HG02571 (cell line): ENCODE measurements at regions not wholly inside any gene's neighbourhood (a gene's known extent, or its start where the extent isn't known, plus 50 kb on each side); places are given as distances from the start of the nearest gene placed in this dataset.
"Not testable (repeated sequence)": the region's sequence is repeated elsewhere in the genome, so short reads cannot be mapped to it uniquely, and the experiment has no call there.

ENCODE experiments used
- ATAC-seq: cut with Tn5 transposase; IDR thresholded peaks from one replicate; pipeline ENCODE4 v1.9.1; 2021; ENCODE audit warnings: mild to moderate bottlenecking, moderate library complexity; ENCODE audit not compliant: unreplicated experiment

DNA sequence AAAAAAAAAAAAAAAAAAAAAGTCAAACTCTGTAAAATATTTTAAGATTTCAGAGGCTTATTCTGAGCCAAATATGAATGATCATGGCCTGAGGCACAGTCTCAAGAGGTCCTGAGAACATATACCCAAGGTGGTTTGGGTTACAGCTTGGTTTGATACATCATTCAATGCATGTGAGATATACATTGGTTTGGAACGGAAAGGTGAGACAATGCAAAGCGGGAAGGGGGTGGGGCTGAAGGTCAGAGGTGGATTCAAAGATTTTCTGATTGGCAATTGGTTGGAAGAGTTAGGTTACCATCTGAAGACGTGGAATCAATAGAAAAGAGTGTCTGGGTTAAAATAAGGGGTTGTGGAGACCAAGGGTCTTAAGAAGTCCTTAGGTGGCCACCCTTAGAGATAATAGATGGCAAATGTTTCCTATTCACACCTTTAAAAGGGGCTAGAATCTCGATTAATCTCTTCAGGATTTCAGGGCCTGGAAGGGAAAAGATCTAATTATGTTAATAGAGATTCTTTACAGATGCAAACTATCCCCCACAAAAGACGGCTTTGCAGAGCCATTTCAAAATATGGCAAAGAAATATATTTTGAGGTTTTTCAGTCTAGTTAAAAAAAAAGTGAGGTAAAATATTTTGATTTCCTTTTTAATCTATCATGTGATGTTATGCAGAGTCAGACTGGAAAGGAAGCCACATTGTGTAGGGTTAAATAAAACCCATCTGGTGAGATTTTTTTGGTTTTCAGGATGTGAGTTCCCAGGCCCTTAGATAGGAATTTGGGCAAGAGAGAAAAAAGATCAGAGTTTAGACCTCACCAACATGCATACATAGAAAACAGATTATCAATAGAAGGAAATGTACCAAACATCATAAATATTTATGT is 173.8 kb upstream of the CNOT2 start:
- no peak for ATAC-seq

DNA sequence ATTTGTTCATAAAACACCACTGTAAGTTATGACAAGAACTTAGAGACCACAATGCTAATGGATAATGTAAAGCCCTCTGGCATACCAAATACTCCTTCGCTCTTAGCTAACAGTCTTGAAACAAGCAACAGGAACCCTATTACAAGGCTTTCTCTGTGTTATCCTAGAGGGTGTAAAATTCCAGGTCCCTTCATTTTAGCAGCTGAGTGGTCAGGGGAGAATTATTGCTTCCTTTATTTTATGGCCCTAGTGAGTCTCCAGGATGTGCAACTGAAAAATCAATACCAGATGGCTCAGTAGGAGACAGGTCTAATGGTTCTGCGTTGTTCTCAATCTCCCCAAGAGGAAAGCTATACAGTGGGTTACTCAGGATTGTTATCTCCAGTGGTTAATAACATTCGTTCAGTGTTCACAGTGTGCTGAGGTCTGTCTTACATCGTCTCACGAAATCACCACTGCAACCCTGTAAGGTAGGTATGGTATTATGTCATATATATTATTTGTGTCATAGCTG is 172.7 kb upstream of the CNOT2 start:
- no peak for ATAC-seq

DNA sequence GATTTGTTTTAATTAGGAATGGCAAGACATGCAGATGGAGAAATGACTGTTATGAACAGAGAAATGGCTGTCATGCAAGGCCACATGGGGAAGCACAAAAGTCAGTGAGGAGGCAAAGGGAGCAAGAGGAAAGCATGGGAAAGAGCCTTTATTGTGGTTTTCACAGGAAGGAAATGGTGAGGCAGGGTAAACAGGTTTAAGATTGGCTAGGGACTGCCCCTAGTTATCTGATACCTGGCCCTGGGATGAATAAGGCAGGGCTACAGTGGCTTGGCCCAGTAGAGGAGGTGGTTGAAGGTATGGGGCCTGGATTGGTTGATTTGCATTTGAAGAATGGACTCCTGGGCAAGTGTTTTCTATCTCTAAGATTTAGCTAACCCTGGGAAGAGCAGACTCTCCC is 168.7 kb upstream of the CNOT2 start:
- ATAC-seq = no peak

DNA sequence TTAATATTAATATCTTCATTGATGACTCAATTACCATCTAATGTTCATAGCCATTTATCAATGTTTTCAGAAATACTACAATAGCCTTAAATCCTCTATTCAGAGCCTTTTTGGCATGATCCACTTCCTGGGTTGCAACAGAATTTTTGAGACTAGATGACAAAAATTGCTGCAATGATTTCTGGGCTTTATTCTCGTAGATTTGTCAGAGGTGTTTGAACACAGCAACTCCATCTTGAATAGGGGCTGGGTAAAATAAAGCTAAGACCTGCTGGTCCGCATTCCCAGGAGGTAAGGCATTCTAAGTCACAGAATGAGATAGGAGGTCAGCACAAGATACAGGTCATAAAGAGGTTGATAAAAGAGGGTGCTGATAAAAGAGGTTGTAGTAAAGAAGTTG is 165.8 kb upstream of the CNOT2 start:
- ATAC-seq = no peak

DNA sequence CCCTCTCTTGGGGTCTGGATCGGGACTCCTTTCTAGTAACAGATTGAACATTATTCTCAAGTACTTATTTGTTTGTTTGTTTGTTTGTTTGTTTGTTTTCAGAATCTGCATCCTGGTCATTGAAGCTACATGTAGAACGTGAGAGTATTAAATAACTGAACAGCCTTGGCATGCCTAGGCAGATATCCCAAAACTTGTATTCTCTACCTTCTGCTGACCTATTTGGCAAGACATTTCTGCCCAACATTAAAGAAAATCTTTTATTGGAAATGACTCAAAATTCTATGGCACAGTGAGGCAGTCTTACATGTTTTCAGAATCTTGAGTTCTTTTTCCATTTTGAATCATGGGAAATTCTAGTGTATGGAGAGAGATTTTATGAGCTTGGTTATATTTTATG is 165.1 kb upstream of the CNOT2 start:
- no peak for ATAC-seq

DNA sequence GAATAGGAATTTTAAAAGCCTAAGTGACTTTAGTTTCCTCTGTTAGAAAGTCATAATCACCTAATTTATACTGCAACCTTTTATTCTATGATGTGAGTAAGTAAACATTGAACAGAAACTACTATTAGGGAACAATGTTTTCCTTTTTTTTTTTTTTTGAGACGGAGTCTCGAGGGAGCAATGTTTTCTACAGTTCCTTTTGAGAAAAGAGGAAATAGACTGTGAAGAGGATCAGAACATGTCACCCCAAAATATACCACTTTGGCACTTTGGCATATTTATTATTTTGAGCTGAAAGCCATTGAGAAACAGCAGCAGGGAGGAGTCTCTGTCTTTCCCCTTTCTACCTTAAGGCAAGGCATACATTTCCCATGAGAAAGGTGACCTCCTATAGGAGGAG is 162.7 kb upstream of the CNOT2 start:
- no peak for ATAC-seq

DNA sequence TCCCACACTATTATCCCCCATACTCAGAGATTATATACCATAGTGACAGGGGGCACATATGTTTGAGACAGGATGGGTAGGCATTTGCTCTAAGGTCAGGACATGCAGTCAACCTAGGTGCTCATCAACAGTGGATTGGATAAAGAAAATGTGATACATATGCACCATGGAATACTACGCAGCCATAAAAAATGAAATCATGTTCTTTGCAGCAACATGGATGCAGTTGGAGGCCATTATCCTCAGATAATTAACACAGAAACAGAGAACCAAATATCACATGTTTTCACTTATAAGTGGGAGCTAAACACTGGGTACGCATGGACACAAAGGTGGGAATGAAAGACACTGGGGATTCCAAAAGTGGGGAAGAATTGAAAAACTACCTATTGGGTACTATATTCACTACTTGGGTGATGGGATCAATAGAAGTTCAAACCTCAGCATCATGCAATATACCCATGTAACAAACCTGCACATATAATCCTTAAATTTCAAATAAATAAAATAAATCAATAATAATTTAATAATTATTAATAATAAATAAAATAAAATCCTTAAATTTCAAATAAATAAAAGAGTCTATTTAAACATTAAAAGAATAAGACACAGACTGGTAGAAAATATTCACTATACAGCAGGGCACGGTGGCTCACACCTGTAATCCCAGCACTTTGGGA is 160.1 kb upstream of the CNOT2 start:
- ATAC-seq = no peak

DNA sequence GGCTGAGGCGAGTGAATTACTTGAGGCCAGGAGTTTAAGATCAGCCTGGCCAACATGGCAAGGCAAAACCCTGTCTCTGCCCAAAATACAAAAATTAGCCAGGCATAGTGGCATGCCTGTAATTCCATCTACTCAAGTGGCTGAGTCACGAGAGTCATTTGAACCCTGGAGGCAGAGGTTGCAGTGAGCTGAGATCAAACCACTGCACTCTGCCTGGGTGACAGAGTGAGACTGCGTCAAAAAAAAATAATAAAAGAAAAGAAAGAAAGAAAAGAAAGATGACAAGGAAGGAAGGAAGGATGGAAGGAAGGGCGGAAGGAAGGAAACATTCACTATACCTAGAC is 159.6 kb upstream of the CNOT2 start:
- ATAC-seq = no peak

DNA sequence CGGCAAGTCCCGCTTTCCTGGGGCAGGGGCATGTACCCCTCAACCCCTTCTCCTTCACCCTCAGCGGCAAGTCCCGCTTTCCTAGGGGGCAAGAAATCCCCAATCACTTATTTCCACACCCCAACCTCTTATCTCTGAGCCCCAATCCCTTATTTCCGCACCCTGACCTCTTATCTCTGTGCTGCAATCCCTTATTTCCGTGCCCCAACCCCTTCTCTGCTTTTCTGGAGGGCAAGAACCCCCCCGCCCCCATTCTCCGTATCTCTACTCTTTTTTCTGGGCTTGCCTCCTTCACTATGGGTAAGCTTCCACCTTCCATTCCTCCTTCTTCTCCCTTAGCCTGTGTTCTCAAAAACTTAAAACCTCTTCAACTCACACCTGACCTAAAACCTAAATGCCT is 156.9 kb upstream of the CNOT2 start:
- not testable (repeated sequence) for ATAC-seq

DNA sequence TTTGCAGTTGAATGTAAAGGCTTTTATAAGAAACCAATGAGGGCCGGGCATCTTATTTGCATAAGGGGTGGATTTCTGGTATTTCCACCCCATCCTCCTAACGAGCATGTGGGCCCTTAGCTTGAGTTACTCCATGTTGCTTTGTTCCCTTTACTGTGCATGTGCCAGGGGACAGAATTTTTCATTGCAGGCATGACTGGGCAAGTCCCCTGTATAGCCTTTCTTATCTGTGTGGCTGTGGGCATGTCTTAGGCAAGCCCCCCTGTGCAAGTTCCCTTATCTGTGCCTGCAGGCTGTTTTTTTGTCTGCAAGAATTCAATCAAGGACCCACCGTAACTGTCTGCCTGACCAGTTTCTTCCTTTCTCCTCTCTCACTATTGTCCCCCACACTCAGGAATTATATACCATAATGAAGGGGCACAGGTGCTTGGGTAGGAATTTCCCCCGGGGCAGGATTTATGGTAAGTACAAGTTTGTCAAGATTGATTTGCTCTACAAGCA is 152.2 kb upstream of the CNOT2 start:
- ATAC-seq = no peak

DNA sequence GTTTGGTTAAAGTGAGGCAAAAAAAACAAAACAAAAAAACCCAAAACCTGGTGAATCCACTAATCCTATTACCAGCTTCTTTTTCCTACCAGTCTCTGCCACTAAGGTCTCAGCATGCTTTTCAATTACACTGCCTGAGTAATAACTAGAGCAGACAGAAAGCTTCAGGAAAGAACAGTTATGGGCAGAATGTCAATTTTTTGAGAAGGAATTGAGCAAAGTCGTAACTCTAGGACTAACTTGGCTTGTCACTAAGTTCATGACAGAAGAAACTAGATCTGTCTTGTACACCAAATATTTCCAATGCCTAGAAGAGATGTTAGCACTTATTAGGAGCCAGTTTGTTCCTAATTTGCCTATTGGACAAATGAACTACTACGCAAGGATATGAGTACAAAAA is 148.8 kb upstream of the CNOT2 start:
- ATAC-seq = no peak

DNA sequence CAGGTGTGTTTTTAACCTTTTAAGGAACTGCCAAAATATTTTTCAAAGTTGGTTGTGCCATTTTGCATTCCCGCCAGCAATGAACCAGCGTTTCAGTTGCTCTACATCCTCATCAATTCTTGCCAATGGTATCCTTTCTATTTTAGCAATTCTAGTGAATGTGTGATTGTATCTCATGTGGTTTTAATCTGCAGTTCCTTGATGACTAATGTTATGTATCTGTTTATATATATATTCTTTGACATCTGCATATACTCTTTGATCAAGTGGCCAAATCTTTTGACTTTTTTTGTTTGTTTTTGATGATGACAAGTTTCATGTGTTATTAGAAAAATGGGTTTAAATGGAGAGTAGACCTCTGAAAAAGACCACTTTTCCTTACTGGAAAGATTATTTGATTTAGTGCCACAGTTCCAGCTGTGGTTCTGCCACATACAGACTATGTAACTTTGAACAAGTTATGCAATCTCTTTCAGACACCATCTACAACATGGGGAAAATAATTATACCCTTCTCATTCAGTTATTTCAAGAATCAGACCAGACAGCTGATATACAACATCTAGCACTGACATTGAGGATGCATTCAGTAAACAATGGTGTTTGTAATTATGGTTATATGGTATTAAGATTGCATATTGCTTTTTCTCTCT is 146.3 kb upstream of the CNOT2 start:
- no peak for ATAC-seq

DNA sequence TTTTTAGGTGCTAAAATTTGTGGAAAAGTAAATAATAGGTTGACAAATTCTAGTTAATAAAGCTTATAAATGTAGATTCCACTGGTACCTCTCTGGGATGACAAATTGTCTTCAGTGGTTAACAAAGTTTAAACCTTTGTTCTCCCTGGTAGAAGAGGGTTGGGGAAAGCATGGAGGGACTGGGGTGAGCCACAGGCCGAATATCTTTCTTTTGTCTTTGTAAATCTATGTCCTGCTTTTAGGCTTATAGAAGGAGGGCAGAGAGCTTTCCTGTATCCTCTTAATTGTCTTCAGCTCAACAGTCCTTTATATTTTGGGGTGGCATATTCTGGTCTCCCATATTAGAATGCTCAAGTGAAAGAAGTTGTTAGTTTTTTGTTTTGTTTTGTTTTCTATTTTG is 142.2 kb upstream of the CNOT2 start:
- no peak for ATAC-seq

DNA sequence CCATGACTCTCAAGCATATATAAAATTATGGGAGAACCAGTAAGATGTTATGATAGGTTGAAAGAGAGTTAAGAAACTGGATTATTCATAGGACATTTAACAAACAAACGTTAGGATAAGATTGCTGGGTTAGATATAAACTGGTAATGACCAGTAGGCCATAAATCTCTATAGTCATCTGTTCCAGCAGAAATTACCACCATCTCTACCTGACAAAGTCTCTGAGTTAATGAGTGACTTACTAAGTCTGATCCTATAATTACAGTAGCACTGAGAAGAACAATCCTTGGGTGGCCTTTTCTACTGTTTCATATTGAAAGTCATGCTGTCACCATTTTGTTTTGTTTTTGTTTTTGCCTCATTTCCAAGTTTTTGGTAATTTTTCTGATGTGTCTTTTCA is 136.9 kb upstream of the CNOT2 start:
- ATAC-seq = no peak

DNA sequence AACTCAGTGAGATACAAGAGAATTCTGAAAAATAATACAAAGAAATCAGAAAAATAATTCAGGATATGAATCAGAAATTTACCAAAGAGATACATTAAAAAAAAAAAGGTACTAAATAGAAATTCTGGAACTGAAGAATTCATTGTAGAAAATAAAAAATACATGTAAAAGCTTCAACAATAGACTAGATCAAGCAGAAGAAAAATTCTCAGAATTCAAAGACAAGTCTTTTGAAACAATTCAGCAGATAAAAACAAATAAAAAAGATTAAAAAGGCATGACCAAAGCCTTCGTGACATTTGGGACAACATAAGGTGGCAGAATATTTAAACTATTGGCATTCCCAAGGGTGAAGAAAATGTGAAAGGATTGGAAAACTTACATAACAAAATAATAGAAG is 133.1 kb upstream of the CNOT2 start:
- ATAC-seq = no peak

DNA sequence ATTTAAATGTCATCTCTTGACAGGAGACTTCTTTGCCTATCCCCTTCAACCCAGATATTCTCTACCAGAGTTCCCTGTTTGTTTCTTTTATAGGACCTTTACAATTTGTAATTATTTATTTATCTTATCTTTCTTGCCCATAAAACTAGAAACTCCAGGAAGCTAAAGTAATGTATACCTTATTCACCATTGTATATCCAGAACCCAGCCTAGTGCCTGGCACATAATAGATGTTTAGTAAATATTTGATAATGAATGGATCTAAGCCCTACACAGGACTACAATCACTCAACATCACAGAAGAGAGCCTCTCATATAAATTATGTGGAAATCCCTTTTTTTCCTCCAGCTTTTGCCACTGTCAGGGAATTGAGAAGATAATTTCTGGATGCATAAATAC is 125.6 kb upstream of the CNOT2 start:
- ATAC-seq = no peak

DNA sequence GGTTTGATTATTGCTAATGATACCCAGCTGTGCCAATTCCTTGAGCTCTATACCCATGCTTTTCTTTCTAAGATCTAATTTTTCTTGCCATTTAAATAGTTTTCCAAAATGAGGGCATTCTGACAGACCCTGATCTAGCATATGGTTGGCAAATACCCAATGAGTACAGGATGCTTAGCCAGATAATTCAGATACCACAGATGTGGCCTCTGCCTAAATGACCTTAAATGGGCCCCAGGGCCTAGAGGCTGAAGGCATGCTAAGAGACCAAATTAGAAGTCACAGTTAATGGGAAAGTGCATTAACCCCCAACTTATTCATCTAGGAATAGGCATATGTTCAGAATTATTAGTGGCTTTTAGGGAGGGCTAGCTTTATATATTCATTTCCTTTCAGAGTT is 122.3 kb upstream of the CNOT2 start:
- no peak for ATAC-seq

DNA sequence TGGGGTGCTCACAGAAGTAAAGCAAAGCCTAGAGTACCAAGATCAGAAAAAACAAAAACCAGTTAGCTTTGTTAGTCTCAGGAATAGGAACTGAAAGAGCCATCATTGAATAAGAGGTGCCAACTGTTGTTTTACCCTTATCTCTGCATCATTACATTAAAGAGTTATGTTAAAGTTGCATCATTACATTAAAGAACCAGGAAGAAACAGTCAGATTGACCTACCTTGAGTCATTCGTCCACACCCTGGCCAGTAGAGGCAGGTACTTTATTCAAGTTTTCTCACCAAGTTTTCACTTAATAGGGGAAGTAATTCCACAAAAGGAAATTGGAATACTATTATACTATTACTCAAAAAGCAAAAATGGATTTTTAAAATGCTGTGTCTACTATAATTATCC is 121.7 kb upstream of the CNOT2 start:
- ATAC-seq = no peak

DNA sequence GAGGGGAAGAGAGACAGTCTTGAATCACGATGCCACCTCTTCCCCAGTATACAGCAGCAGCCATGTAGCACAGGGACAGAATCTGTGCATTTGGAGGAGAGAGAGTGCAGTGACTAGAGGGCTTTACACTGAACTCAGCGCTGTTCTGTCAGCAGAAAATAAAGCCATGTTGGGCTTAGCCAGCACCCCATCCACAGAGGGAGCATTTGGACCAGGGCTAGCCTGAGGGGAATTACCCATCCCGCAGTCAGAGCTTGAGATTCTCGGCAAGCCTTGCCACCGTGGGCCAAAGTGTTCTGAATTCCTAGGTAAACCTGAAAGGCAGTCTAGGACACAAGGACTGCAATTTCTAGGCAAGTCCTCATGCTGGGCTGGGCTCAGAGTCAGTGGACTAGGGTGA is 120.4 kb upstream of the CNOT2 start:
- ATAC-seq = no peak

DNA sequence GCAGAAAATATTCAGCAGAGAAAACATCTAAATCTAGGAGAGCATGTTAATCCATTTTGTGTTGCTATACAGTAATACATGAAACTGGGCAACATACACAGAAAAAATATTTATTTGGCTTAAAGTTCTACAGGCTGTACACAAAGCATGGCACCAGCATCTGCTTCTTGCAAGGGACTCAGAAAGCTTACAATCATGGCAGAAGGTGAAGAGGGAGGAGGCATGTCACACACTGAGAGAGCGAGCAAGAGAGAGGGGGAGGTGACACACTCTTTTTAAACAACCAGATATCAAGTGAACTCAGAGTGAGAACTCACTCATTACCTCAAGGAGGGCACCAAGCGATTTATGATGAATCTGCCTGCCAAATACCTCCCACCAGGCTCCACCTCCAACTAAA is 94.2 kb upstream of the CNOT2 start:
- no peak for ATAC-seq

DNA sequence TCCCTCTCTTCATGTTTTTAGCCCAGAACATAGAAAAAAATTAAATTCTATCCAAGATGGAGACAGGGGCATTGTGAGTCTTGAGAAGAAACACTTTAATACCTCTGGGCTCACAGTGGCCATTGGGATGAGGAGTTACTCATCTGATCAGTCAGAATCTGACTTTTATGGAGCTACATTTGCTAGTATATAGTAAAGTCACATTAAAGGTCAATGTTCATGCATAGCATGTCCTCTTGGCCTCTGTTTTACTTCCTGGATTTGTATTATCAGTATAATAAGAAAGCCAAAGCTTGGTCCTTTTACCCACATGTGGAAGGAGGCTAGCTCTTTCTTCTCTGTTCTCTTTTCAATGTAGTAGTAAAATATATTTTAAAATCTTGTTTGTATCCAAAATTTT is 93.6 kb upstream of the CNOT2 start:
- no peak for ATAC-seq

DNA sequence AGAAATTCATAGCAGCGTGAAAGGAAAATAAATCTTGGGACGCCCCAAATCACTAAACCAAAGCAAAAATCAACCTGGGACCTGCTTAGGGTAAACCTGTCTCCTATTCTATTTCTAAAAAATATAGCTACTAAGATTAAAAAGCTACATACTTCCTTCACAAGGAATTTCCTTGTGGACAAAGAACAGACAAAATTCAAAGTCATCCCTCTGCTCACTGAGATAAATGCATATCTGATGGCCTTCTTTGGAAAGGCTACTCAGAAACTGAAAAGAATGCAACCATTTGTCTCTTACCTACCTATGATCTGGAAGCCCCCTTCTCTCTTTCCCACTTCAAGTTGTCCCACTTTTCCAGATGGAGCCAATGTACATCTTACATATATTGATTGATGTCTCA is 93.0 kb upstream of the CNOT2 start:
- no peak for ATAC-seq
